K562 (cell line): ENCODE measurements at regions not wholly inside any gene's neighbourhood (a gene's known extent, or its start where the extent isn't known, plus 50 kb on each side); places are given as distances from the start of the nearest gene placed in this dataset.

ENCODE experiments used
- ATAC-seq: fragments of 200-7000 bp; cut with Tn5 transposase; 3 replicates; pipeline ENCODE4 v1.9.1; 2020; ENCODE audit warnings: moderate library complexity
- BruUV-seq: library from RNA; stranded (reverse); fragments of 400-500 nt; replicated peaks from 2 replicates; lab custom pipeline; 2021; lab: Mats Ljungman, UMichigan
- CTCF ChIA-PET: fragments of 300-600 bp; formaldehyde crosslinking; extraction: SDS; loops from one replicate; lab custom pipeline; 2021; ENCODE audit warnings: low intra/inter-chr PET ratio; lab: Yijun Ruan, JAX
- POLR2A ChIA-PET: fragments of 300-600, 350-650 bp; sonication (Branson Sonifier 250); formaldehyde crosslinking; extraction: SDS; loops from one replicate; lab custom pipeline; 2021; ENCODE audit warnings: antibody characterized with exemption, inconsistent platforms; lab: Yijun Ruan, JAX
- DNase-seq, 4 experiments: peaks; one replicate each; pipeline versions ENCODE4 v3.0.0 to v3.0.0-alpha.2; 2011 to 2018; ENCODE audit warnings: low spot score in 3 of 4, mixed read lengths in 3 of 4; ENCODE audit errors: extremely low read depth in 1 of 4
- FAIRE-seq: peaks from 2 replicates; lab custom pipeline; 2011; peaks lifted over from hg19 to GRCh38; lab: Jason Lieb, UNC
- H2AFZ ChIP-seq: 2 replicates; pipeline ENCODE4 v1.6.0; 2011; ENCODE audit warnings: low read depth, low read length, control low read depth, inconsistent platforms
- H3K27ac ChIP-seq: fragments of 200-600 bp; 3 replicates; pipeline ENCODE4 v1.8.0; 2011; ENCODE audit warnings: low read depth, mild to moderate bottlenecking, control low read depth, inconsistent platforms, low read length, moderate library complexity, mixed read lengths; ENCODE audit errors: extremely low read depth
- H3K27me3 ChIP-seq, 2 experiments: fragments of 300-600 bp in 1 of 2; 2 replicates in 1 of 2; 3 replicates in 1 of 2; pipeline versions ENCODE4 v1.6.0 to v1.8.0; 2011; ENCODE audit warnings: inconsistent platforms in 2 of 2, low read length in 2 of 2, mild to moderate bottlenecking in 1 of 2, mixed read lengths in 1 of 2, moderate library complexity in 1 of 2; ENCODE audit not compliant: control insufficient read depth in 2 of 2, insufficient read depth in 2 of 2
- H3K36me3 ChIP-seq: fragments of 300-600 bp; 3 replicates; pipeline ENCODE4 v1.8.0; 2011; ENCODE audit warnings: mild to moderate bottlenecking, low read length, inconsistent platforms; ENCODE audit not compliant: control insufficient read depth, insufficient read depth
- H3K4me1 ChIP-seq, 2 experiments: fragments of 200-600 bp in 1 of 2; replicated peaks in 1 of 2; 2 replicates in 1 of 2; 3 replicates in 1 of 2; pipeline versions ENCODE4 v1.5.1 to v1.8.0; 2011; ENCODE audit warnings: inconsistent platforms in 2 of 2, low read length in 2 of 2, mild to moderate bottlenecking in 1 of 2, mixed read lengths in 1 of 2, moderate library complexity in 1 of 2; ENCODE audit not compliant: control insufficient read depth in 2 of 2, insufficient read depth in 2 of 2
- H3K4me2 ChIP-seq: 2 replicates; pipeline ENCODE4 v1.6.1; 2011; ENCODE audit warnings: low read length, control low read depth, inconsistent platforms, mixed read lengths; ENCODE audit not compliant: insufficient read depth
- H3K4me3 ChIP-seq: fragments of 200-600 bp; sonication (generic), shearing (Covaris generic); 2 replicates; pipeline ENCODE4 v1.5.1; 2016; ENCODE audit warnings: control low read depth, inconsistent platforms
- H3K79me2 ChIP-seq: fragments of 200-600 bp; 3 replicates; pipeline ENCODE4 v1.8.0; 2011; ENCODE audit warnings: low read length, inconsistent platforms; ENCODE audit not compliant: control insufficient read depth, insufficient read depth
- H3K9ac ChIP-seq, 2 experiments: 2 replicates each; pipeline versions ENCODE4 v1.6.0 to v1.6.1; 2011; ENCODE audit warnings: low read depth in 2 of 2, low read length in 2 of 2, control low read depth in 1 of 2, inconsistent platforms in 1 of 2, mild to moderate bottlenecking in 1 of 2, mixed read lengths in 1 of 2; ENCODE audit not compliant: insufficient read depth in 1 of 2
- H3K9me1 ChIP-seq: one replicate; pipeline ENCODE4 v1.6.0; 2011; ENCODE audit warnings: inconsistent platforms, mild to moderate bottlenecking, low read length, moderate library complexity; ENCODE audit not compliant: control insufficient read depth, insufficient read depth
- H3K9me3 ChIP-seq: replicated peaks from 2 replicates; pipeline ENCODE4 v1.5.1; 2011; ENCODE audit warnings: low read depth, low read length, inconsistent platforms; ENCODE audit not compliant: control insufficient read depth, insufficient read depth
- H4K20me1 ChIP-seq: replicated peaks from 2 replicates; pipeline ENCODE4 v1.6.1; 2011; ENCODE audit warnings: low read length, inconsistent platforms, mixed read lengths; ENCODE audit not compliant: control insufficient read depth, insufficient read depth
- COPS2 ChIP-seq: fragments of 450-650 bp; conservative IDR thresholded peaks from 2 replicates; pipeline ENCODE4 v1.6.1; 2016; ENCODE audit warnings: mild to moderate bottlenecking, moderate library complexity
- EP300 ChIP-seq: IDR thresholded peaks from 2 replicates; pipeline ENCODE4 v1.6.1; 2012; ENCODE audit warnings: low read length, improper control_type of control experiment
- GTF2B ChIP-seq: IDR thresholded peaks from 2 replicates; pipeline ENCODE4 v1.6.1; 2011; ENCODE audit not compliant: insufficient read length; ENCODE audit errors: extremely low read depth
- MEIS2 ChIP-seq: fragments of 450-650 bp; IDR thresholded peaks from 2 replicates; pipeline ENCODE4 v1.6.1; 2014; ENCODE audit warnings: mild to moderate bottlenecking; ENCODE audit not compliant: partially characterized antibody
- NFE2 ChIP-seq: IDR thresholded peaks from 2 replicates; pipeline ENCODE4 v1.6.1; 2014; ENCODE audit warnings: antibody characterized with exemption, low read depth
- NR1H2 ChIP-seq: sonication (generic); formaldehyde crosslinking; IDR thresholded peaks from 2 replicates; pipeline ENCODE4 v1.4.0; 2020; ENCODE audit warnings: mild to moderate bottlenecking, missing genetic modification reagents
- TCF15 ChIP-seq: fragments of 250-450 bp; sonication (Bioruptor Pico); IDR thresholded peaks from 2 replicates; pipeline ENCODE4 v1.8.0; 2022; ENCODE audit warnings: moderate library complexity, mild to moderate bottlenecking, inconsistent platforms
- ZNF316 ChIP-seq: fragments of 450-650 bp; IDR thresholded peaks from 2 replicates; pipeline ENCODE4 v1.6.1; 2016
- ZNF407 ChIP-seq: fragments of 450-650 bp; IDR thresholded peaks from 2 replicates; pipeline ENCODE4 v1.6.1; 2016; ENCODE audit warnings: low read depth
- WGBS: fragments of 100-300 bp; shearing (Covaris generic); methylation state at CpG from one replicate; pipeline ENCODE4 v1.1.6; 2016; ENCODE audit warnings: low coverage, mixed read lengths; ENCODE audit not compliant: insufficient coverage; ENCODE audit errors: missing lambda C conversion rate; 5-methylcytosine and 5-hydroxymethylcytosine counted together
- in situ Hi-C: fragments of 300-500 bp; cut with MboI; formaldehyde crosslinking; loops from 4 replicates; pipeline ENCODE4 v1.15.0; 2018; ENCODE audit warnings: inconsistent platforms, mixed read lengths
- intact Hi-C: fragments of 100-400 bp; cut with micrococcal nuclease; formaldehyde crosslinking; loops from 2 replicates; pipeline ENCODE4 v1.14.2; 2022
- TF ChIP-seq, protein P1 (sequence below), 2 experiments: fragments of 250-450 bp in 1 of 2; fragments of 450-650 bp in 1 of 2; sonication (Bioruptor Pico) in 1 of 2; IDR thresholded peaks; 2 replicates each; pipeline versions ENCODE4 v1.6.1 to v1.8.0; 2016 to 2021; ENCODE audit warnings: mild to moderate bottlenecking in 2 of 2, moderate library complexity in 2 of 2, missing compliant biosample characterization in 1 of 2, missing genetic modification characterization in 1 of 2

DNA sequence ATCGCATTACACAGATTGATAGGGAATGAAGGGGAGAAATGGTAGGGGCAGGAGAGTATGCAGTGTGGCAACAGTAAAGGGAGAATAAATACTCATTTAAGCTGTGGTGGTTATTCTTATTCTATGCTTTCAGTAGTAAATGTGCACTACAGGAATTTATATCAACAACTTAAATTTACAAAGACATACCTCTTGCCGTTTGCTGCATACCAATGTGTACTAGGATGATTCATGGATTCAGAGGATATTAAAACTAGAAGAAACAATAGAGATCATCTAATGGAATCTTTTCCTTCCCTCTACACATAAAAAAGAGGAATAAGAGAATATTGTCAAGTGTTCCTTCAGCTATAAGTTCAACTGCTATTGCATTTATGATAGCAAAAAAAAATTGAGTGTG is 103.3 kb upstream of the RASA1 start (continued):
- TF ChIP-seq COPS2 (no peak), NFE2 (no peak), TCF15 (CRISPR knock-in tag) (no peak), NR1H2 (CRISPR knock-in tag) (no peak)

GRCh38 chr5:87169300-87169991 is 98.2 kb upstream of the RASA1 start:
- no peaks in the 10 kb centered on the region; the same call in 1 of the 2 replicates for H3K9me3 ChIP-seq
- BruUV-seq: no TSS peak
- ChIA-PET CTCF (no interaction called here), POLR2A (no interaction called here)
- H3K4me1 ChIP-seq: no peaks in the 10 kb centered on the region
- in situ Hi-C loops (no loop called here), intact Hi-C loops (no loop called here)
- FAIRE-seq (no peak), ATAC-seq (no peak), DNase-seq (no peak)
- H3K4me2 ChIP-seq: no peak overlapping the region
- 4% methylated on average over 8 of the region's 8 CpGs for WGBS
- H3K27me3 ChIP-seq: no peaks in the 10 kb centered on the region; a peak in 1 of 5 replicates
- H3K36me3 ChIP-seq: no peaks in the 10 kb centered on the region
- H3K9ac ChIP-seq: no peak overlapping the region
- H3K4me3 ChIP-seq: no peak overlapping the region
- no peaks in the 10 kb centered on the region for H4K20me1 ChIP-seq
- no peaks in the 10 kb centered on the region for H3K9me1 ChIP-seq
- no peak overlapping the region; the same call in 1 of the 2 replicates for H2AFZ ChIP-seq
- no peak overlapping the region for H3K27ac ChIP-seq
- no peaks in the 10 kb centered on the region for H3K79me2 ChIP-seq
- TF ChIP-seq GTF2B: no peak
- TF ChIP-seq, protein P1, sequence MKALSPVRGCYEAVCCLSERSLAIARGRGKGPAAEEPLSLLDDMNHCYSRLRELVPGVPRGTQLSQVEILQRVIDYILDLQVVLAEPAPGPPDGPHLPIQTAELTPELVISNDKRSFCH (CRISPR knock-in tag; IDR thresholded peaks at IDR 0.05): no peak
- TF ChIP-seq, protein P1 (tag; IDR thresholded peaks at IDR 0.05): no peak
- TF ChIP-seq ZNF316: peak; percentile 37
- no peak for TF ChIP-seq COPS2
- TF ChIP-seq MEIS2: peak; percentile 16
- TF ChIP-seq EP300: no peak
- TF ChIP-seq ZNF407: no peak
